Activated T-cell treated with anti-CD3 and anti-CD28 coated beads, Interleukin-2, amount 50 U/mL, for 48 hours (primary cell): ENCODE measurements at regions not wholly inside any gene's neighbourhood (a gene's known extent, or its start where the extent isn't known, plus 50 kb on each side); places are given as distances from the start of the nearest gene placed in this dataset.
A peak's percentile ranks its signal among the peaks of the same experiment; 100 is the strongest.

Experiments used
- DNase-seq, 2 experiments: peaks; one replicate each; pipeline ENCODE4 v3.0.0-alpha.2; 2020

GRCh38 chr17:77462090-77462489 lies 321.3 kb downstream of the SEC14L1 start:
- DNase-seq: peak; percentile 61 to 65

- DNase-seq: no peak
Measured at GRCh38 chr17:77462553-77463497, 322.1 kb downstream of the SEC14L1 start.

- DNase-seq: no peak
Measured at GRCh38 chr17:77464988-77465357, 324.2 kb downstream of the SEC14L1 start.

GRCh38 chr17:77465358-77466041 lies 324.7 kb downstream of the SEC14L1 start:
- DNase-seq: peak; percentile 83 to 84

GRCh38 chr17:77466140-77466539 lies 325.4 kb downstream of the SEC14L1 start:
- no peak for DNase-seq

- no peak for DNase-seq
Measured at GRCh38 chr17:77466596-77467223, 325.9 kb downstream of the SEC14L1 start.

- DNase-seq: no peak
Measured at GRCh38 chr17:77467521-77467920, 326.8 kb downstream of the SEC14L1 start.

GRCh38 chr17:77468897-77469296 lies 328.1 kb downstream of the SEC14L1 start:
- DNase-seq: no peak

DNA sequence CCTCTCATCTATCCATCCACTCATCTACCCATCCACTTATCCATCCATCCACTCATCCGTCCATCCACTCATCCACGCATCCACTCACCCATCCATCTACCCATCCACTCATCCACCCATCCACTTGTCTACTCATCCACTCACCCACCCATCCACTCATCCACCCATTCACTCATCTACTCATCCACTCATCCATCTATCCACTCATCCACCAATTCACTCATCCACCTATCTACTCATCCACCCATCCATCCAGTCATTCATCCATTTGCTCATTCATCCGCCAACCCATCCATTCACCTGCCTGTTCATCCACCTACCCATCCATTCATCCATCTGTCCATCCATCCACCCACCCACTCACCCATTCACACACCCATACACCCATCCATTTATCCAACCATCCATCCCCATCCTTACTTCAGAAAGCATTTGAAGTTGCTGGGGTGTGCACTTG lies 329.6 kb downstream of the SEC14L1 start:
- DNase-seq: no peak

DNA sequence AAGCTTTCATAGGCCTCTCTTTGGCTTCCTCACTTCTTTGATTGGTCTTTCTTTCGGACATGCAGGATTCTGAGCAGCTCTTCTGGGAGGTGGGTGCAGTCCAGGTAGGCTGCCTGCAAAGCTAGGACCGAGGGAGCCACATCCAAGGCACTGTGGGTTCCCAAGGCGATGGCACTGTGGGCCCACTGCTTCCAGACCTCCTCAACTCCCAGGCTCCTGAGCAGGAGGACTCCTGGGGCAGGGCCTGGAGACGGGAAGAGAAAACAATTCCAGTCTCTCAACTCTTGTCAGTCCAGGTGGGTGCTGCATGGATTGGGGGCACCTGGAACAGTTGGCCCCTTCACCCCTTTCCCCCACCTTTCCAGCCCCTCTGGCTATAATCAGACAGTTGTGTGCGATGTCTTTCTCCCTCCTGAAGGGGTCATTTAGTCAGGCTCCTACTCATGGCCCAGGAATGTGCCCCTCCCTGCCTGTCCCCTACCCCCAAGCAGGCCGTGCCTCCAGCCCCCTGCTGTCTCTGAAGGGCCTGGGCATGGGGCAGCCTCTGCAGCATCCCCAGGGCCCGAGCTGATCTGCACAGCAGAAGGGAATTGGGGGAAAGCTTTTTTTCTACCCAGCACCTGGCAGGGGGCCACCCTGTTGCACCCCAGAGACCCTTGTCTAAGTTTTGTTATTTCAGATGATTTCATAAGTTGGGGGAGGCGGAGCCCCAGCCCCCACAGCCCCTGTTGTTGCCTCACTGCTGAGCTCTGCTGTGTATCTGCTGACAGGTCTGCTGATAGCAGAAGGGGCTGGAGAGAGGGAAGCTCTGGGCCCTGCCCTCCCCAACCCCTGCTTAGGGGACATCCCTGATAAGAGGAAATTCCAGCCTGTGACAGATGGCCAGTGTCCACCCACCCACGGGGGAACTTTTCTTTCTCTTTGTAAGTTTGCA lies 330.3 kb downstream of the SEC14L1 start:
- DNase-seq: no peak

GRCh38 chr17:77471984-77472461 lies 331.3 kb downstream of the SEC14L1 start:
- DNase-seq: no peak

- peak; percentile 61 to 65 for DNase-seq
Measured at GRCh38 chr17:77472468-77473310, 331.9 kb downstream of the SEC14L1 start.

DNA sequence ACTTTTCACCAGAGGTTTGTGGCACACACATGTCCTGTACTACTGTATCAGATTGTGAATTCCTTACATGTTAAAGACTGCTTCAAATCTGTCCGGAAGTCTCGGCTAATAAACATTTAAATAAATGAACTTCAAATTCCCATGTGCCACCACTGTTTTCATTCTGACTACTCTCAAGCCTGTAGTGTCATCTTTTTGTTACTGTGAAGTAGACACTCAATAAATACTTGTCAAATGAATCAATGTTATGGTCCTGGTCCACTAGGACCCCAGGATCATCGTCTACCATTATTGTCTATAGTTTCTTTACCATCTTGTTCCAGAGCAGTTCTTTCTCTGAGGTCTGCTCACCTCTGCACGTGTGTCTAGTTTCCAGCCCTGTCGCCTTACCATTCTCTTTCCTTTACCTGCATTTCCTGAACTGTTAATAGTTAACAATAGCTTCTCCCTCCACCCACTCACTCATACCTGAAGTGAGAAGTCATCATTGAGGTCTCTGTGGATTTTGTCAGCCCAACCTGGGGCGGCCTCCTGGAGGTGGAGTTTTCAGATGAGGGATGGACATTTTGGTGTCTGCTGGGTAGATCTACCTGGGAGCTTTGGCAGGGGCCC lies 333.0 kb downstream of the SEC14L1 start:
- peak; percentile 70 to 72 for DNase-seq

- DNase-seq: no peak
Measured at GRCh38 chr17:77474292-77474988, 333.7 kb downstream of the SEC14L1 start.

- DNase-seq: peak; percentile 84
Measured at GRCh38 chr17:77475016-77475976, 334.5 kb downstream of the SEC14L1 start.

- DNase-seq: no peak
Measured at GRCh38 chr17:77476006-77476405, 335.2 kb downstream of the SEC14L1 start.

DNA sequence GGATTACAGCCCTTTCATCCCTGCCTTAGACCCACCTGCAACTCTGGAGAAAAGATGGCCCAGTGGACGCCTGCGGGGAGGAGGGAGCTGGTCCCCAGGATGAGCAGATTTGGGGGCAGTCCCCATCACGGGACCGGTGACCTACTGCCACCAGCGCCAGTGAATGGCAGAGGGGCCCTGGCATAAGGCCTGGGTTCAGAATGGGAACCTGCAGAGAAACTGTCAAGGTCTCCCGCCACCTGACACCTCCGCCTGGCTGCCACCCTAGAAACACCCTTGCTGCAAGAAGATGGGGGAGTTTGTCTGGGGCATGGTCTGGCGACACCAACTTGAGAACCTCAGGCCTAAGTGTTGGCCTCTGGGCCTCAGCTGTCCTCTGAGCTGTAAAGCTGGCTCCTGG lies 335.7 kb downstream of the SEC14L1 start:
- DNase-seq: no peak

DNA sequence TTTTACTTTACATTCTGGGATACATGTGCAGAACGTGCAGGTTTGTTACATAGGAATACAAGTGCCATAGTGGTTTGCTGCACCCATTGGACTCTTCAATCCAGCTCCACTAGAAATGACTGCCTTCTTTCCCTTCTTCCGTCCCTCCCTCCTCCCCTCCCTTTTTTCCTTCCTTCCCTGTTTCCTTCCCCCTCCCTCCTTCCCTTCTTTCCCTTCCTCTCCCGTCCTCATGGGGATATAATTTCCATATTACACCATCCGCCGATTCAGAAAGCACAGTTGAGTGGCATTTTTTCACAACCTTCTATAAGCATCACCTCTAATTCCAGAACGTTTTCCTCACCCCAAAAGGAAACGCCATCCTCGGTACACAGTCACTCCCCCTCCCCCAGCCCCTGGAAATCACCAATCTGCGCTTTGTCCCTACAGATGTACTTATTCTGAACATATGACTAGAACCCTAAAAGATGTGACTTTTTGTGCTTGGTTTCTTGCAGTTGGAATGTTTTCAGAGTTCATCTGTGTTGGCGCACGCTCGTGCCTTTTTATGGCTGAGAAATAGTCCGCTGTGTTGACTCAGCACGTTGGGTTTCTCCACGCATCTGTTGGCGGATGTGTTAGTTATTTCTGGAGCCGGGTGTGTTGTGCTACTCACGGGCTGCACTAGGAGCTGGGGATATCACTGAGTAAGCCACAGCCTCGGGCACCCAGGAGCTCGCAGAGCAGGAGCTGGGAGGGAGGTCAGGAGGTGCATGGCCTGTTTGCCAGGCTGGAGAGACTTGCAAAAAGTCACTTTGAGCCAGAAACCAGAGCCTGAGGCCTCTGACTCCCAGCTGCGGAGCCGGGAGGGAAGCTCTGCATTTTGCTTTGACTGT lies 336.4 kb downstream of the SEC14L1 start:
- DNase-seq: peak; percentile 52 to 60
